NK-92 treated with Interleukin-12 subunit alpha and Interleukin-12 subunit beta, amount 100 ng/mL, for 24 hours (cell line): ENCODE measurements at regions not wholly inside any gene's neighbourhood (a gene's known extent, or its start where the extent isn't known, plus 50 kb on each side); places are given as distances from the start of the nearest gene placed in this dataset.

ENCODE experiments used
- DNase-seq: peaks from one replicate; lab custom pipeline; 2025; lab: John Stamatoyannopoulos, UW

DNA sequence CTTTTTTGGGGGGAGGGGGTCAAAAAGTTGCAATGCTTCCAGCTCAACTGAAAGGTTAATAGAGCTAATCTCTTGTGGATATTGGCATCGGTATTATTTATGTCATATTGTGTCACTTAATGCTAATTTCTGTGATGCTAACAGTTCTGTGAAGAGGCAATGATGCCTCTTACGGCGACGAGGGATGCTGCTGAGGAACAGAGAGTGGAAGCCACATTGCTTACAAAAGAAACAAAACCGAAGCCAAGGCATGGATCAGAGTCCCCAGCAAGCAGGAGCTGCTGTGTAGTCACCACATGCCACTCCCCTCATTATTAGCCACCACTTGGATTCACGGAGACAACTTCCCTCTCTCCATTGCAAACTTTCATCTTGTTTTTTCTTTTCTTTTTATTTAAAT is 536.5 kb upstream of the MGMT start:
- no peak for DNase-seq

DNA sequence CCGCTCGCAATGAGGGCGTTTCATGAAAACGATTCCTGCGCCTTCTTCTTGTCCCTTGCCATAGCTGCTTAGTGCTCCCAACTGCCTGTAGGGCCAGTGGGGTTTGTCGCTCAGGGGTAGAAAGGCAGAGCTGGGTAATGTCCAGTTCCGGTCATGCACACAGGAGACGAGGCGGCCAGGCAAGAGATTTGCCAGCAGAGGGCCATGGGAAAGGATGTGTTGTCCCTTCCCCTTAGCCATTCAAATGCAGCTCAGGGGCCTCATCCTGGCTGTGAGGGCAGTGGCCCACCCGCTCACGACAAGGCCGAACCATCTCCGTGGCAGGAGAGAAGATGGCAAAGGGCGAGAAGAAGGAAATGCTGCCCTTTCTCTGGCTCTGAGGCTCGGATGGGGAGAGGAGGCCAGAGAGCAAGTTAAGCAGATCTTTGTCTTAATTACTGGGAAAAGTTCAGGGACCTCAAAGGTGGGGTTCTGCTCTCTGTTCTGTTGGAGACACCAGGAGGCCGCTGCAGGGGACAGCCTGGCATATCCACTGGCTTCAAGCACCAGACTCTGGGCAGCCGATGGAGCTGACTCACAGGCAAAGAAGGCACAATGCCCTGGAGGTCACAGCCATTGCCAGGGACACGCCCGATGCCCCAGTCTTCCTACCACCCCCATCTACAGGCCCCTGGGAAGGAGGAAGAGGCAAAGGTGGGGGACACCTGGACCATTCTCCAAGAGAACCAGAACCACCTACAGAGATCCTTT is 534.8 kb upstream of the MGMT start:
- DNase-seq: no peak

DNA sequence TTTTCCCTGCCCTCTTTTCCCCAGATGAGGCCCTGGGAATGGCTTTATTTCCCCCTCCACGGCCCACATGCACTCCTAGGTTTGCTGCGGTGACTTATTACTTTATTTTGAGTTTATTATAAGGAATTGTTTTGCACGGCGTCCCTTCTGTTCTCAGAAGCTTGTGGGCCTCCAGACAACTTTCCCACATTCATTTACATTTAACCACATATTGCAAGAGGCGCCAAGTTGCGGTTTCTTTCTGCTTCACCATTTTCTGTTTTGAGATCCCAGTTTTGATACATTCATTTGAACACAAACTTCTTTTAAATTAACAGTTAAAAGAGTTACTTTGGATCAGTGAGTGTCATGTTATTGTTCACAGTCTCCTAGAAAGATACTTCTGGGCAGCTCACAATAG is 532.5 kb upstream of the MGMT start:
- DNase-seq: no peak

DNA sequence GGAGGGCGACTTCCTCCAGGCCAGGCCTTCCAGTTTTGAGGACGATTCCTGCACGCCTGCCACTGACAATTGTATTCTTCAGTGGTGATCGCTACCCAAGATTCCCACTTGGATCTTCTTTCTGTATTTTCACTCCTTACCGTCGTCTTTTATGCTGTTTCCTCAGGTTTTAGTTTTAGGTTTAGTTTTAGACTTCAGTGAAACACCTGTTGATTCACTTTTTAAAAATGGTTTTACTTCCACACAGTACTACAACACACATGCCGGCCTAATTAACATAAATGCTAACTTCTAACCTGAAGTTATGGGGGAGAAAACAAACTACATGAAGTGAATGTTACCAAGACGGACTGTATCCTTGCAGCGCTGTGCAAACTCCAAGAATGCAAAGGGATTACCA is 530.6 kb upstream of the MGMT start:
- DNase-seq: no peak

DNA sequence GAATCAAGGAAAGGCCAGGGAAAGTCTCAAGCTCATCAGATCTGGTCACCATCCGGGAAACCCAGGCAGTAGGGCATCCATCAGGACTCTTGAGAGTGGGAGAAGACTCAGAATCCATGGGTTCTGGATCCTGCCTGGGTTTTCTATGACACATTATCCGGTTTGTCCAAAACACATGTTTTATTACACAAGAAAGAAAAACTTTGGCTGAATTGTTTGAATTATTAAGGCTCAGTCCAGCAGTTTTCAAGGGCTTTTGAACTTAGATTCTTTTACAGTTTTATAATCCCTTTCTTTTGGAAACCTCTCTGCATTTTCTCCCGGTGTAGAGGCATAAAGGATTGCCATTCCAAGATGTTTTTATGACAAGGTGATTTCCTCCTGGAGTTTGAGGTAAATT is 528.5 kb upstream of the MGMT start:
- no peak for DNase-seq

DNA sequence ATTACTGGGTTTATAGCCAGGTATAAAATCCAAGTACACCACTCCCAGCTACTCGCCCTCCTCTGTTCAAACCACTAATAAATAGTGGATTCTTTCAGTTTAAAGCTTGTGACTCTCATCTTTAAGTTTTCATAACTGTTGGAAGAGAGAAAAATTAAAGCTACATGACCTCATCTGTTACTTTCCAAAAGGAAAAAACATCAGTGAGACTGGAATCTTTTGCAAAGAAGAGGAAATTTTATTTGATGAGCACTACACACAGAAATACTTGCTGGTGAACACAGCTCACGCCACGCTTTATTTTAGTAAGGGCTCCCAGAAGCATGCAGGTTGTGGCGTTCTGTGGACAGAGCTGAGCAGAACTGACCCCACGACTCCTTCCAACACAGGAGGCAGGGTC is 527.0 kb upstream of the MGMT start:
- DNase-seq: no peak

DNA sequence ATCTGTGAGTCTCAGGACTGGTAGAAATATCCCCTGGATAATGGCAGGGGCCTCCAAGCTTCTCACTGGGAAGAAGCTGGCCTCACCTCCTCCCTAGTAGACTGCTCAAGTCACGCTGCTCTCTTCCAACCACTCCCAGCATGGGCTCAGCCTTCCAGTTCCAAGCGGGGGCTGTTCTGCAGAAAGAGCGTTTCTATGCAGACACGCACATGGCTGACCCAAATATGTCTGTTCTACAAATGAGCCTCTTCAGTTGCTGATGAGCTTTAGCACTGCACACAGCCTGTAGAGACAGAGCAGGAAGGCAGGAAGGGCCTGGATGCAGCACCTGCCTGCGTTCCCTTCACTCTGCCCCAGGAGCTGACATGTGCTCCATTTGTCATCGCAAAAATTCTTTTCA is 523.9 kb upstream of the MGMT start:
- no peak for DNase-seq

DNA sequence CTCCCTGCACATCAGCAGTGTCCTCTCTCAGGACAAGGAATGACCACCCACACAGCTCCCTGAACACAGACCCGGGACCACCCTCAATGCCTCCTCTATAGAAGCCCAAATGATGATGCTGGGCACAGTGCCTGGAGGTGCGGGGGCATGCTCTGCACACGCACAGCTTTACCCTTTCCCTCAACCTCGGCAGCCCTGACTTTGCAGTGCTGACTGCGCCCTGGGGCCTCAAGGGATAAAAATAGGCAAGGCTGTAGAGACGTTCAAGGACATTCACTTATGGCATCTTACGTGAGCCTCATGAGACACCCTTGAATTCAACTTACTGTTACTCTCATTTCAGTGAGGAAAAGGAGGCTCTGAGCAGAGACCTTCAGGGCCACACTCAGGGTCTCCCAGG is 521.6 kb upstream of the MGMT start:
- no peak for DNase-seq

DNA sequence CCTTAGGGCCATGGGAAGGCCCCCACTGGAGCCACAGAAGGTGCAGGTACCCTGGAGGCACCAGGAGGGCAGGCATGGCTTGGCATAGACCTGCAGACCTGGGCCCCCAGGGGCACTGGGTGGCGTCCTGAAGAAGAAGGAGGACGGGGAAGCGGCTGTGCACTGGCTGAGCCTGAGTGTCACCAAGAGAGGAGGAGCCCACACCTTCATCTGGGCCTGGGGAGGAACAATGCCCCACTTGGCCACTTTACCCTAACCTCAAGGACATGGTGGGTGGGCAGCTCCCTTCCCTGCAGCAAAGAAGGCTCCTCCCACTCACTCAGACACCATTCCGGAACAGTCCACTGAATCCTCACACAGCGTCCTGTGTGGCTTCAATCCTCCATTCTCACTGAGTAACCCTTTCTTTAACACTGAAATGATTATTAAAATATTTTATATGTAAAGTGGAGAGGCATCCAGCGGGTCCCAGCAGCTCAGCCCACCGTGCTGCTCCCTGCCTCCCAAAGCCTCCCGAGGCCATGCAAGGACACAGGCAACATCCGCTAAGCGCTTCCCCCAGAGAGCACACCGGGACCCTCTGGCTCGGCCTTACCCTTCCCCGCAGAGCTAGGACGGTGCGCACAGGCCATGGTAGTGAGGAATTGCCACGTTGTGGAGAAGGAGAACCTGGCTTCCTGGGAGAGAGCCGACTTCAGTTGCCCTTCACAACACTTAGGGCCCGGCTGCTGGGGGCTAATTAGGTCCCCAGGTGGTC is 516.7 kb upstream of the MGMT start:
- no peak for DNase-seq

DNA sequence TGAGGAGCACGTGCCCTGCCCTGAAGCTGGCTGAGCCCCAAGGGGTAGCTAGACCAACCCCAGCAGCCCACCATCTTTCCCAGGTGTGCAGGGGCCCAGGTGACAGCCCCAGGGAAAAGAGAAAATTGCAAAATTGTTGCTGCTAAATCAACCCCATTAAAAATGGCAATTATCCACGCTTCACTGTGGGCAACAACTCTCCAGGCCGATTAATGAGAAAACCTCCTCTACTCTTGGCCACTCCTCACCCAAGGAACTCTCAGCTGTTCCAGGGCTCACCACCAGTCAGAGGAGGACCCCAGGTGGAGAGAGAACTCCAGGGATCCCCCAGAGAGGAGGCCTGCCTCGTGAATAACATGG is 516.1 kb upstream of the MGMT start:
- no peak for DNase-seq

DNA sequence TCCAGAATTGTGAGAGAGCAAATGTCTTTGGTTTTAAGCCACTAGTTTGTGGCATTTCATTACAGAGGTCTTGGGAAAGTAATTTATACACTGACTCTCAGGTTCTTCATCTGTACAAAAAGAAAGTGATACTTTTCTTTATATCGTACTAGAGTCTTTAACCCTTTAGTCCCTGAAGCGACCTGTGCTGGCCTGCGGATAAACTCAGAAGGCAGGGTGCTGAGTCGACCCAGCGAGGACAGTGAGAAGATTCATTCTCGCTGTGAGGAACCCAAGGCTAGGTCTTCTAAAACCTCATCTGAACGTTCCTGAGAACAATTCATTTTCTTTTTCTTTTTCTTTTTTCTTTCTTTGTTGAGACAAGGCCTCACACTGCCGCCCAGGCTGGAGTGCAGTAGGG is 514.2 kb upstream of the MGMT start:
- no peak for DNase-seq

DNA sequence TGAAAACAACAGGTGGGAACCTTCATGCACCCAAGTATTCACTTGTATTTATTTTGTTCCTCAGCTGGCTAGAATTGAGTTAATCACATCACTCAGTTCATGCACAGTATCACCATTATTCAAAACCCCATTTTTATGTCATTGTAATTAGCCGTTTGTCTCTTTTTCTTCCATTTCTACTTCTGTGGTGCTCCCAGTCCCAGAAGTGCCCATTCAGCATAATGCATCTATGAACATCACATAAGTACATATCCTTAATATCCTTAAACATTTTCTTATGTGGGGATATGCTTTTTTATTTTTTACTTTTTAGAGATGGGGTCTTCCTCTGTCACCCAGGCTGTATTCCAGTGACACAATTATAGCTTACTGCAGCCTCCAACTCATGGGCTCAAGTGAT is 510.9 kb upstream of the MGMT start:
- DNase-seq: no peak

DNA sequence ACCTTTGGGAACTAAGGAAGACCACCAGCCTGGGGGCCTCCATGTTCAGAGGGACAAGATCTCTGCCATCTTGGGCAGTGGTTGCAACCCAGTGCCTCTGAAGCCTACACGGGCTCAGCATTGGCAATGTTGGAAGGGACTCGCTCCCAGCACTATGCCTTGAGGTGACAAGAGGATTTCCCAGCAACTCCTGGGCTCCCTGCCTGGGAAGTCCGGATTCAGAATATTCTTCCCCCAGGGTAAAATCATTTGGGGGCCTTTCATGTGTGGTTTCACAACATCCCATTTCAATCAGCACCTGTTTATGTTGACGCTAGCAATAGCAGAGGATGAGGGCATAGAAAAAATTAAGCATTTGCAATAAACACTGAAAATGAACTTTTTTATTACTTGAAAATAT is 509.8 kb upstream of the MGMT start:
- DNase-seq: no peak

DNA sequence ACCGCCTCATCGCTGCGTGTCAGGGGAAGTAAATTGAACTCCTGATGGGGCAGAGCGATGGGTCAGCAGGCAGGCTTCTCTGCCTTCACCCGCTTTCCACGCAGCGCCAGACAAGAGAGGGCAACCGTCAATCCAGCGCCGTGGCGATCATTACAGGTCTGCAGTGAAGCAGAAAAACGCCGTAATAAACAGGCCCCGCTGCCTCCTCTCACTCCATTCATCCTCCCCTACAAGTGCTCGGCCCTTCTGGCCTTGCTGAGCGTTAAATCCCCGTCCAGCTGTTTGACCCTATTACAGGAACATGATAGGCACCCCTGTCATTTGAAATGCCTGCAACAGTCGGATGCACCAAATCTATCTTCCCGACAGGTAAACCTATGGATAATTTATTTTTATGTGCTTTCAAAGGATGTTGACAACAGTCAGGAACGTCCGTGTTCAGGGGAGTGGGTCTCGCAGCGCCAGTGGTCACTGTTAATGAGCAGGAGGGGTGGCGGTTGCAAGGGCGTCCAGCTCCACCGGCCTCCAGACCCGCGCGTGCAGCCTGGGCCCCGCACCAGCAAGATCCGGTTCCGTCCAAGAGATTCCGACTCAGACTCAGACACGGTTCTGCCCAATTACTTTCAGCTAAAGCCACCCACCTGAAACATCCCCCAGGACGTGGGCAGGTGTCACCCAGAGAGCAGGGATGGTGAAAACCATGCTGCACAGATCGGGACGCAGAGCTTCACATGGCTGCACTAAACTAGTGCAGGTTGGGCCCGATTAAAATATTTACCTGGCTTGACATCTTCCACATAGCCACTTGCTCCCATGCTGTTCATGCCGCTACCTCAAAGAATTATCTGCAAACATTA is 508.0 kb upstream of the MGMT start:
- DNase-seq: no peak

DNA sequence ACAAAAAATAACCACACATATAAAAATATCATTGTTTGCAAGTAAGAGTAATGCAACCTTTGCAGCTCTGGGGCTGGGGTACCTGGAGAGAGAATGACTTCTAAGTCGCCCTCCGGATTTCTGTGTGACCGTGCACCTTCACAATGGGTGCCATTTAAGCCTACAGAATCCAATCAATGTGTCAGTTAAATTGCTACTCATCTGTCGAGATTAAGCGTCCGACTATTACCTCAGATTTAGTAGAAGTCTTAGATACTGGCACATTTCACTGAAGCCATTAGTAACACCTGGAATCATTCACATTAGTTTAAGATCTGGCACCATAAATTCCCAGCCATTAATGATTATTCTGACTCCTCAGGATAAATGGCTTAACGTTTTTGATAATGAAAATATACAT is 507.3 kb upstream of the MGMT start:
- DNase-seq: no peak

DNA sequence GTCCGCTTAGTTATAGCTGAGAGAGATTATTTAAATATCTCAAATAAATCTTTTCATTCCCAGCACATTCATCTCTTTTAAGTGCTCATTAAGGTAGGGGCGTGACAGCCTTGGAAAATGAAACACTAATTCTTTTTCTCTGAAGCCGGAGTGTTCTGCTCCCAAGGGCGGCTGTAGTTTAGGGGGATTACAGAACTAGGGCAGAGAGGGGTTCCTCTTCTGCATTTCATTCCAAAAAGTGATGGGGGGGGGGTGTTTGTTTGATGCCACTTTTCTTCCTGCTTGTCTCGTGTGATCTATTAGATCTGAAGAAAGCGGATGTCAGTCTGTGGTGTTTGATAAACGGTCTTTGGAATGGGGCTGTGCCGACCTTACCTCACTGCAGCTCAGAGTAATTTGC is 506.5 kb upstream of the MGMT start:
- DNase-seq: no peak

DNA sequence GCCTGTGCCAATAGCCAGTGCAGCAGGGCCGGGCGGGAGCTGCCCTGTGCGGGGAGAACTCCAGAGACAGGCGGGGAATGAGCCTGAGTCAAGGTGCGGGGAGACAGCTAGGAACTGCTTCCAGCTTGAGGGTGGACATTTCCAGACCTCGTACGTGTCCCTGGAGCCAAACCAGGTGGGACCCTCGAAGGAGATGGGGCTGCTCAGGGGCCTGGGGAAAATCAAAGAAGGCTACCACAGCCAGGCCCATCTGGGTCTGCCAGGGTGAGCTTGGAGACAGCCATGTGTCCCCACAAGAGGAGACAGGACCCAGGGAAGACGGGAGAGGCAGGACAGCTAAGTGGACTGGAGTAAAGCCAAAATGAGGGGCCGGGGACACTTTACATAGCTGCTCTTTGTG is 504.9 kb upstream of the MGMT start:
- DNase-seq: no peak

DNA sequence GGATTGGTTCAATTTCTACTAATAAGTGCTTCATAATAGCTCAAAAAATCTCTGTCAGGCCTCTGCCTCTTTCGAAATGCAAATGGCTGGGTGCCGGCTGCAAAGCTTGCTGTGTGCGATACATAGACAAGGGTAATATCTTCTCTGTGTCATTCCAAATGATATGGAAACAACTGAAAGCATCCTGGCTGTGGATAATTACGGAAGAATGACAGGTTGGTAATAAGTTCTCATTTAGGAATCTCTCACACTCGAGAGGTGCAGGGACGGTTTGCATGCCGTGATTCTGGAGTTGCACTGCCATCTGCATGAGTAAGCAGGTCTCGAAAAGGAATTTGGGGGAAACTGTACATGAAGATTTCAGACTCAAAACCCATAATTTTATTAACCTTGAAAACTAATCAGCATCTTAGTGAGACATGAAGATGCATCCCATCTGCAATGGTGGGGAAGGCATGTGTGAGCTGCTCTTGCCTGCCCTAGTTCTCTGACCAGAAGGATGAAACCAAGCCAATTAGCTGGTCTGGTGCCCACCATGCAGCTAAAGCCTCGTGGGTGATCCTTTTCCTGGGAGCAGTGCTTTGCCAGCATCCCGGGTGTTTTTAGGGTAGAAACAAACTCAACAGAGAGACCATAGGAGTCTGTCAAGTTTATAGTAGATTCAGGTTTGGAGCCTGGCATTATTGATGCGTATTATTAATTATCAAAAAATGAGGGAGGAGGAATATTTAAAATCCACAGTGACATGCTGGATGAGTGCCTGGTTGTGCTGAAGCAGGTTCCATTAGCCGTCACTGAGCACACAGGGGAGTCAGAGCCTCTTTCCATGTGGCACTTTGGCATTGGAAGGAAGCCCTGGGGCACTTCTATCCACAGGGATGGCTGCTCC is 503.6 kb upstream of the MGMT start:
- DNase-seq: no peak

DNA sequence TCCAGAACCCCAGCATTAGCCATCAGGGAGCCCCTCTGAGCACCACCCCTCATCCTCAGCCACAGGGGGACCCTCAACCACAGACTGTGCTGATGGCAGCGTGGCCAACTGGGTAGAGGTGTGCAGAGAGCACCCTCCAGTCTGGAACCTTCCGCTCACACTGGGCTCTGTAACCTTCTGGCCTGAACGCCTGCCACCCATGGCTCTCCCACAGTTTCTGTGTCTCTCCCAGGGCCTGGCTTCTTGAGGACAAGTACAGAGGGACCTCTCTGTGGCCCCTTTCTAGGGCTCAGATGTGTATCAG is 503.0 kb upstream of the MGMT start:
- no peak for DNase-seq

DNA sequence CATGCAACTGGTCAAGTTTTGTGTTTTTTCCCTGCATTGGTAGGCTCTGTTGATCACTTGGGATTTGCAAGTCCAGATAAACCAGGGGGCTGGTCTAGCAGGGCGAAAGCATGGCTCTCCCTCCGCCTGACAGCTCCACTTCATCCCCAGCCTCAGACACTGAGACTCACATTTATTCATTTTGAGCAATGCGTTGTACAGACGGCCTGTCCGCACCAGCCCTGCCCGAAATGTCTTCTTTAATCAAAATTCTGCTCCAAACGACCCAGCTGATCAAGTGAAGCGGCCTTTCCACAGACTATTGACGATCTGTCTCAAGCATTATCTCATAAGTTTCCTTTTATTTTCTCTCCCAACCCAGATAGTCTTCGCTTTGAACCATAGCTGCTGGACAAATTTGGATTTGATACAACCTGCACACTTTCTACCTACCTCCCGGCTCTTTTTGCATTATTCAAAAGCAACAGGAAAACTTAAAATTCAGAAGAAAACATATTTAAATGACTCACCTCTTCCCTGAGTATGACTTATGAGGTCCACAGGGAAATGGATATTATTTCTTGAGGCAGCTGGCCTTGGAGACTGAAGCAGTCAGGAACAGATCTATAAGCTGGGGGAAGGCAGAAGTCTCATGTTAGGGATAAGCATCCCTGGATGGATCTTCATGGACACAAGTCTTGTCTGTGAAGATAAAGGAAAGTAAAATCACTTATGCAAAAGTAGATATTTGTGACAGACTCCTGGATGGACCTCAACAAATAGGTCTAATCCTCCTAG is 498.9 kb upstream of the MGMT start:
- no peak for DNase-seq

DNA sequence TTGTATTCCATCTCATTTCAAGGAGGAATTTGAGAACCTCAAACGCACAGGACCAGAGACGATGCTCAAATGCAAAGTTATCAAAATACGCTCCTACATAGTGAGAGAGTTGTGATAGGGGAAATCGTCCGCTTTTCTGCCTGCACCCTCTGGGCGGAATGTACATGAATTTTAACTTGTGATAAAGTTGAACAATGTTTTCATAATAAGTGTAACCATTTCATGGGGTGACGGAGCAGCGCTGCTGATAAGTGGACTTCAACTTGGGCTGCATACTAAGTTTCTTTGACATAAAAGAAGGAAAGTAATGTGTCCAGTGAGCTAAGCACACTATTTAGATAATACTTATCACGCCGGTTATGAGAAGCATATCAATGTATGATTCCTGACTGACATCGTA is 497.5 kb upstream of the MGMT start:
- no peak for DNase-seq
